ENCODE measurements at regions not wholly inside any gene's neighbourhood (a gene's known extent, or its start where the extent isn't known, plus 50 kb on each side); places are given as distances from the start of the nearest gene placed in this dataset.

DNA sequence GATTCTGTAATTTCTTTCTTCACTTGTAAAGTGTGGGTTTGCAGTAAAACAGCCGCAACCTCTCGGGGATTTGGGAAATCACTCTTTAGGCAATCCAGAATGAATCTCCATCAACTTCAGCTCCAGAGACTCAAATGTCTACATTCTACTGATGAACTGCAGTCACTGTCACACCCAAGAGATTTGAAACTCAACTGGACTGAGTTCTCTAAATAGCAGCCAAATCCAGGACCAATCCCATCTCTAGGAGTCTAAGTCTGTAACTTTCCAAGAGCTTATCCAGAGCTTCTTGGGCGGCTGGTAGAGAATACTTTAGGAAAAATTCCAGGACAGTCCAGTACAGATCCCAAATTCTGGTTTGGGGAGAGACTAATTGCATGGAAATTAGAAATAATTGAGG, 62.9 kb downstream of the ADAMTS1 start:
- TF ChIP-seq POLR2A (IDR thresholded peaks at IDR 0.05; ENCODE audit: low read length) = no peak
- TF ChIP-seq GATA1 (IDR thresholded peaks at IDR 0.05; ENCODE audit: low read depth, low read length) = no peak
